ENCODE measurements at regions not wholly inside any gene's neighbourhood (a gene's known extent, or its start where the extent isn't known, plus 50 kb on each side); places are given as distances from the start of the nearest gene placed in this dataset.

DNA sequence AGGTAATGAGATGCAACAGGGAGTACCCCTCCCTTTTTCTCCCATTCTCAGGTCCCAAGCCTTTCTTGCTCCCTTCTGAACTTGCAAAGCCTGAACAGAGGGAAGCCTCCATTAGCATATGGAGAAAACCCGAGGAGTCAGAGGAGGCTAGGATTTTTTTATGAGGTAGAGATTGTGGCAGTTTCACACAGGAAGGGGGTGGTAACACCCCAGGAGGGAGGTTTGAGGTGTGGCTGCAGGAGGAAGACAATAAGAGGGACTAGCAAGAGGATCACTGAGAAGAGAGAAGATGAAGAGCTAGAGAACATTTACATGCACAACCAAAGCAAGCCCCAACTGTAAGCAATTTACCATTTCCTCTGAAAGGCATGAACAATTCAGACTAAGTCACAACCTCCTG lies 322.7 kb downstream of the SV2B start:
- TF ChIP-seq CTCF (conservative IDR thresholded peaks at IDR 0.05; ENCODE audit: low read depth, low read length) = no peak
- no peak for TF ChIP-seq EZH2phosphoT487 (IDR thresholded peaks at IDR 0.05; ENCODE audit: borderline replicate concordance, low read length)
- TF ChIP-seq EZH2 (IDR thresholded peaks at IDR 0.05; ENCODE audit: low read length, unreplicated experiment) = no peak
